ENCODE measurements at regions not wholly inside any gene's neighbourhood (a gene's known extent, or its start where the extent isn't known, plus 50 kb on each side); places are given as distances from the start of the nearest gene placed in this dataset.

GRCh38 chr22:47553436-47553835 is 791.0 kb downstream of the TBC1D22A start:
- no peak for TF ChIP-seq CTCF (IDR thresholded peaks at IDR 0.05 in 8 of 11, conservative IDR thresholded peaks at IDR 0.05 in 3 of 11)
- no peak for TF ChIP-seq POLR2AphosphoS5 (IDR thresholded peaks at IDR 0.05)
- no peak for TF ChIP-seq POLR2A (IDR thresholded peaks at IDR 0.05)

Measured in spleen (tissue), 7 donors.